ENCODE measurements at regions not wholly inside any gene's neighbourhood (a gene's known extent, or its start where the extent isn't known, plus 50 kb on each side); places are given as distances from the start of the nearest gene placed in this dataset.
A peak's percentile ranks its signal among the peaks of the same experiment; 100 is the strongest.

DNA sequence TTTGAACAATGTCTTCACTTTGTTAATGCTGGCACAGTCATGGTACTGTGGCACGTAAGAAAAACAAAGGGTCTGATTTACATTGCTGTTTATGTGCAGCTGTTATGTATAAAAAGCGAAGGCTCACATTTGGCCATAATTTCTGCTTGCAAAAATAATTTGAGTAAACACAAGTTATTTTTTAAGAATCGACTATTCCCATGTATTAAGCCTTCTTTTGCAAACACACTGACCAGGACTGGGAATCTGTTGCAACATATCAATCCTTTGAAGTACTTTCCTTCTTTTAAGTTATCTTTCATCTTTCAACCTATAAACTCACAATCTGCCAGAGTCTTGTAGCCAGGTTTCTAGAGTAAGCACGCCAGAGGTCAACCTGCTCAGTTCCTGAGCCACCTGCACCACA lies 145.4 kb upstream of the BMP4 start:
- intact Hi-C loops (cut with micrococcal nuclease; ENCODE audit: unreplicated experiment): loop anchor here (10.0 kb wide), 2 partner anchors 387 to 647 kb away; no protein-coding TSS in a partner anchor
- no peaks in the 10 kb centered on the region for H3K79me2 ChIP-seq (ENCODE audit: low read depth)
- no peaks in the 10 kb centered on the region for H3K9me2 ChIP-seq (ENCODE audit: insufficient read depth)
- peaks cover 16% of the 10 kb centered on the region; the same call in 1 of the 2 replicates for H3F3A ChIP-seq (ENCODE audit: insufficient read depth, low read depth)
- POLR2A ChIA-PET (ENCODE audit: unreplicated experiment): no interaction called here
- no peaks in the 10 kb centered on the region for H3K36me3 ChIP-seq (ENCODE audit: low read depth)
- H3K27me3 ChIP-seq (ENCODE audit: insufficient read depth, low read depth): no peaks in the 10 kb centered on the region
- H4K20me1 ChIP-seq (ENCODE audit: insufficient read depth): no peaks in the 10 kb centered on the region
- no peaks in the 10 kb centered on the region; the same call in none of the 2 replicates for H3K9me3 ChIP-seq (ENCODE audit: insufficient read depth, low read depth)
- TF ChIP-seq, protein P1, sequence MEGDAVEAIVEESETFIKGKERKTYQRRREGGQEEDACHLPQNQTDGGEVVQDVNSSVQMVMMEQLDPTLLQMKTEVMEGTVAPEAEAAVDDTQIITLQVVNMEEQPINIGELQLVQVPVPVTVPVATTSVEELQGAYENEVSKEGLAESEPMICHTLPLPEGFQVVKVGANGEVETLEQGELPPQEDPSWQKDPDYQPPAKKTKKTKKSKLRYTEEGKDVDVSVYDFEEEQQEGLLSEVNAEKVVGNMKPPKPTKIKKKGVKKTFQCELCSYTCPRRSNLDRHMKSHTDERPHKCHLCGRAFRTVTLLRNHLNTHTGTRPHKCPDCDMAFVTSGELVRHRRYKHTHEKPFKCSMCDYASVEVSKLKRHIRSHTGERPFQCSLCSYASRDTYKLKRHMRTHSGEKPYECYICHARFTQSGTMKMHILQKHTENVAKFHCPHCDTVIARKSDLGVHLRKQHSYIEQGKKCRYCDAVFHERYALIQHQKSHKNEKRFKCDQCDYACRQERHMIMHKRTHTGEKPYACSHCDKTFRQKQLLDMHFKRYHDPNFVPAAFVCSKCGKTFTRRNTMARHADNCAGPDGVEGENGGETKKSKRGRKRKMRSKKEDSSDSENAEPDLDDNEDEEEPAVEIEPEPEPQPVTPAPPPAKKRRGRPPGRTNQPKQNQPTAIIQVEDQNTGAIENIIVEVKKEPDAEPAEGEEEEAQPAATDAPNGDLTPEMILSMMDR (conservative IDR thresholded peaks at IDR 0.05): no peak
- no peak for TF ChIP-seq EZH2 (IDR thresholded peaks at IDR 0.05; ENCODE audit: low read depth)
- peaks cover 27% of the 10 kb centered on the region for H3K4me1 ChIP-seq (replicated peaks; ENCODE audit: insufficient read depth)
- no TSS peak for BruUV-seq (replicated peaks)
- H3K4me2 ChIP-seq: no peak overlapping the region
- peak in 1 of 2 experiments; percentile 53 for DNase-seq
- H2AFZ ChIP-seq: no peak overlapping the region
- CTCF ChIA-PET: no interaction called here
- H3K27ac ChIP-seq: no peak overlapping the region
- H3K4me3 ChIP-seq: no peak overlapping the region

DNA sequence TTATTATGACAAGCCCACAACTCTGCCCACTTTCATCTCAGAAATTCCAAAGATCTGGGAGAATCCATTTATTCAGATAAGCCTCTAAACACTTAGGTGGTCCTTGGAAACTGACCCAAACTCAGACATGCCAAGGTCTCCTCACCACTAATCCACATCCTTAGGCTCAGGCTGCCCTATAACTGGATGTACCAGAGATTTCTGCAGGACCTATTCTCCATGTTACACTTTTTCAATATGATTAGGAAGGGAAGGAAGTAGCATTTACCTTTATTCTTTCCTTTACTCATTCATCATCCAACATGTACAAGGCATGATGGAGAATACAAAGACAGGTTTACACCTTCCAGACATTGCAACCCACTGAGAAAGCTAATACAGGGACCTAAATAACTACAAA lies 145.9 kb upstream of the BMP4 start:
- no peaks in the 10 kb centered on the region; the same call in none of the 2 replicates for H3K9me3 ChIP-seq (ENCODE audit: insufficient read depth, low read depth)
- H3K4me2 ChIP-seq: no peak overlapping the region
- no peak for DNase-seq
- H3K27ac ChIP-seq: no peak overlapping the region
- no peaks in the 10 kb centered on the region for H3K9me2 ChIP-seq (ENCODE audit: insufficient read depth)
- CTCF ChIA-PET: no interaction called here
- peaks cover 32% of the 10 kb centered on the region for H3K4me1 ChIP-seq (replicated peaks; ENCODE audit: insufficient read depth)
- H2AFZ ChIP-seq: no peak overlapping the region
- POLR2A ChIA-PET (ENCODE audit: unreplicated experiment): no interaction called here
- intact Hi-C loops (cut with micrococcal nuclease; ENCODE audit: unreplicated experiment): loop anchor here (10.0 kb wide), 2 partner anchors 388 to 648 kb away; no protein-coding TSS in a partner anchor
- H3F3A ChIP-seq (ENCODE audit: insufficient read depth, low read depth): peaks cover 16% of the 10 kb centered on the region; the same call in 1 of the 2 replicates
- H3K79me2 ChIP-seq (ENCODE audit: low read depth): no peaks in the 10 kb centered on the region
- H3K27me3 ChIP-seq (ENCODE audit: insufficient read depth, low read depth): no peaks in the 10 kb centered on the region
- H3K4me3 ChIP-seq: no peak overlapping the region
- H4K20me1 ChIP-seq (ENCODE audit: insufficient read depth): no peaks in the 10 kb centered on the region
- TF ChIP-seq, protein P1 (conservative IDR thresholded peaks at IDR 0.05): no peak
- no peak for TF ChIP-seq EZH2 (IDR thresholded peaks at IDR 0.05; ENCODE audit: low read depth)
- BruUV-seq (replicated peaks): no TSS peak
- H3K36me3 ChIP-seq (ENCODE audit: low read depth): no peaks in the 10 kb centered on the region

DNA sequence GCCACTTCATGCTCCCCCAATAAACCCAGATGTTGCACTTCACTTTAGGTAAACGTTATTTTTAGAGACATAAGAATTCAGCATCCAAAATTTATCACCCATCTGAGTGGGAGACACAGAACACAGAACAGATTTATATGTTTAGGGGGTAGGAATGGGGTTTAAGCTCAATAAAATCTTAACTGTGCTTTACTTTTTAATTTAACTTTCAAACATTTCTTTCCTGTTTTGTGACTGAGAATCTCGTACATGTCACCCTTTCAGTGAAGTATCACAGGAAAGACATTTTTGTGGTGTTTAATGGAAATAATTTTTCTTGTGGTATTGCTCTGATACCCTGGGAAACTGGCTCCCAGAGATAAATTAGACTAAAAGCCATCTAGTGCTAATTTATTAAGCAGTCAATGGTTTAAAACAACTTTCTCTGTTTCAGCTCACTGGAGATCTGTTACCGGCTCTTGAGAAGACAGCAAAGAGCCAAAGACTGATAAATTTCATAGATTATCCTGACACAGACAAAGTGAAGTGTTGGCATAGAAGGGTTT lies 148.0 kb upstream of the BMP4 start:
- Histone ChIP-seq H3K36me3 (ENCODE audit: low read depth) (no peaks in the 10 kb centered on the region), H3K4me2 (no peak overlapping the region), H3K4me3 (no peak overlapping the region), H3K27ac (peak overlapping the region; percentile 59), H3K79me2 (ENCODE audit: low read depth) (no peaks in the 10 kb centered on the region), H3F3A (ENCODE audit: insufficient read depth, low read depth) (peaks cover 29% of the 10 kb centered on the region), H2AFZ (0 out of 2 replicates have a peak overlapping the region, but pooled peaks have one; percentile 50), H3K27me3 (ENCODE audit: insufficient read depth, low read depth) (no peaks in the 10 kb centered on the region), H3K9me3 (ENCODE audit: insufficient read depth, low read depth) (no peaks in the 10 kb centered on the region; the same call in none of the 2 replicates), H3K9me2 (ENCODE audit: insufficient read depth) (no peaks in the 10 kb centered on the region), H3K4me1 (replicated peaks; ENCODE audit: insufficient read depth) (peaks cover 53% of the 10 kb centered on the region), H4K20me1 (ENCODE audit: insufficient read depth) (no peaks in the 10 kb centered on the region)
- POLR2A ChIA-PET (ENCODE audit: unreplicated experiment): interaction anchor here (0.6 to 2.6 kb wide), 4 partner anchors 70 to 151 kb away, joined by 8 to 60 read pairs (median 20); partner anchors contain the start of gene BMP4
- intact Hi-C loops (cut with micrococcal nuclease; ENCODE audit: unreplicated experiment): loop anchor here (1.0 to 10.0 kb wide), 5 partner anchors 24 to 650 kb away; no protein-coding TSS in a partner anchor
- DNase-seq: no peak
- TSS peak; percentile 20 for BruUV-seq (replicated peaks)
- TF ChIP-seq EZH2 (IDR thresholded peaks at IDR 0.05; ENCODE audit: low read depth): no peak
- TF ChIP-seq, protein P1 (conservative IDR thresholded peaks at IDR 0.05): no peak
- CTCF ChIA-PET: interaction anchor here (0.6 to 1.8 kb wide), 4 partner anchors 70 to 952 kb away, joined by 3 to 11 read pairs (median 4); no protein-coding TSS in a partner anchor
